CD4-positive, alpha-beta T cell (primary cell): ENCODE measurements at regions not wholly inside any gene's neighbourhood (a gene's known extent, or its start where the extent isn't known, plus 50 kb on each side); places are given as distances from the start of the nearest gene placed in this dataset.

Source experiments
- ATAC-seq: fragments of 200-7000 bp; cut with Tn5 transposase; one replicate; pipeline ENCODE4 v1.10.0; 2022; ENCODE audit warnings: mild to moderate bottlenecking; ENCODE audit not compliant: poor library complexity
- CTCF ChIA-PET: fragments of 350-600 bp; sonication (Branson Sonifier 250); formaldehyde crosslinking; loops from one replicate; lab custom pipeline; 2021; ENCODE audit warnings: antibody characterized with exemption, inconsistent platforms; lab: Charles Lee
- POLR2A ChIA-PET: fragments of 350-600 bp; sonication (Branson Sonifier 250); formaldehyde crosslinking; loops from one replicate; lab custom pipeline; 2021; ENCODE audit warnings: antibody characterized with exemption, inconsistent platforms; lab: Charles Lee
- DNase-seq, 14 experiments: peaks; one replicate each; pipeline ENCODE4 v3.0.0-alpha.2; 2013 to 2020; ENCODE audit warnings: mixed read lengths in 2 of 14
- H3K27ac ChIP-seq, 2 donors: one replicate each; pipeline versions ENCODE4 v1.5.1 to v1.7.0; 2013; ENCODE audit warnings: low read length in 2 of 2, low read depth in 1 of 2, mild to moderate bottlenecking in 1 of 2
- H3K27me3 ChIP-seq, 2 experiments: 1 replicate in 1 of 2; 2 replicates in 1 of 2; pipeline versions ENCODE4 v1.6.1 to v1.7.0; 2013; ENCODE audit warnings: low read length in 2 of 2, control low read depth in 1 of 2, mild to moderate bottlenecking in 1 of 2, moderate library complexity in 1 of 2; ENCODE audit not compliant: insufficient read depth in 2 of 2, control insufficient read depth in 1 of 2
- H3K36me3 ChIP-seq: one replicate; pipeline ENCODE4 v1.6.1; 2013; ENCODE audit warnings: low read length, control low read depth; ENCODE audit not compliant: insufficient read depth
- H3K4me1 ChIP-seq: one replicate; pipeline ENCODE4 v1.6.1; 2013; ENCODE audit warnings: low read length, control low read depth; ENCODE audit not compliant: insufficient read depth
- H3K4me3 ChIP-seq: one replicate; pipeline ENCODE4 v1.5.1; 2013; ENCODE audit warnings: mild to moderate bottlenecking, low read length, moderate library complexity
- H3K9me3 ChIP-seq, 2 experiments: 1 replicate in 1 of 2; 2 replicates in 1 of 2; pipeline versions ENCODE4 v1.6.1 to v1.7.0; 2013; ENCODE audit warnings: low read length in 2 of 2, mild to moderate bottlenecking in 2 of 2, control low read depth in 1 of 2, moderate library complexity in 1 of 2; ENCODE audit not compliant: control insufficient read depth in 1 of 2, insufficient read depth in 1 of 2
- H3K27ac Mint-ChIP-seq: one replicate; pipeline ENCODE4 v1.8.0; 2020; ENCODE audit warnings: mixed read lengths
- H3K27me3 Mint-ChIP-seq: one replicate; pipeline ENCODE4 v1.8.0; 2021; ENCODE audit warnings: mixed read lengths
- H3K36me3 Mint-ChIP-seq: one replicate; pipeline ENCODE4 v1.8.0; 2021; ENCODE audit warnings: low read depth, mixed read lengths
- H3K4me1 Mint-ChIP-seq: one replicate; pipeline ENCODE4 v1.8.0; 2021; ENCODE audit warnings: low read depth, mixed read lengths
- H3K4me3 Mint-ChIP-seq: one replicate; pipeline ENCODE4 v1.8.0; 2020; ENCODE audit warnings: mild to moderate bottlenecking, mixed read lengths
- H3K9me3 Mint-ChIP-seq: one replicate; pipeline ENCODE4 v1.8.0; 2020; ENCODE audit warnings: mixed read lengths
- CTCF ChIP-seq: fragments of 200-600 bp; IDR thresholded peaks from one replicate; pipeline ENCODE4 v1.8.0; 2022; ENCODE audit warnings: antibody characterized with exemption, mild to moderate bottlenecking
- intact Hi-C, 2 experiments: fragments of 100-400 bp; cut with DNase I in 1 of 2; cut with micrococcal nuclease in 1 of 2; formaldehyde crosslinking; loops; one replicate each; pipeline versions ENCODE4 v1.15.1 to v1.9.0; 2023 to 2025; cut with DNase I, micrococcal nuclease

DNA sequence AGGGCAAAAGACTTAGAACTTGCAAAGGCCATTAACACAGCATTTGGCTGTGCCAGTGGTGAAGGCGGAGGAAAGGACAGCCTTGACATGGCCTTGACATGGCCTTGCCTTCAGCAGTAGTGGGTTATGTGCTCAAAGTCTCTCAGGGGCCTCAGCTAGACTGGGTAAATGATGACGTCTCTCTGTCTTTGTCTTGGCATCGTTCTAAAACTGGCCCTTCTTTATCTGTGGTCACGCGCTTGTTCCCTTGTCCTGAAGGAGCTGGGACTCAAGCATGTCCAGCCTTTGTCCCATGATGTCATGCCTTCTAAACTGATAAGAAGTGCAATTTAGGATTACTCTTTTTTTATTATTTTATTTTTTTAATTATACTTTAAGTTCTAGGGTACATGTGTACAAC, 88.7 kb upstream of the ATP10B start:
- H3K9me3 Mint-ChIP-seq: peaks cover 2% of the 10 kb centered on the region
- H3K4me1 Mint-ChIP-seq: no peaks in the 10 kb centered on the region
- CTCF ChIA-PET: no interaction called here
- no peak for ATAC-seq
- H3K9me3 ChIP-seq: peaks cover 0 to 6% of the 10 kb centered on the region in 2 experiments
- no peaks in the 10 kb centered on the region for H3K27me3 Mint-ChIP-seq
- H3K4me1 ChIP-seq: no peaks in the 10 kb centered on the region
- DNase-seq: no peak
- H3K4me3 Mint-ChIP-seq: no peak overlapping the region
- H3K36me3 ChIP-seq: no peaks in the 10 kb centered on the region
- no peak overlapping the region for H3K27ac Mint-ChIP-seq
- intact Hi-C loops: no loop called here
- no peaks in the 10 kb centered on the region for H3K36me3 Mint-ChIP-seq
- H3K27ac ChIP-seq: no peak overlapping the region
- POLR2A ChIA-PET: no interaction called here
- H3K4me3 ChIP-seq: no peak overlapping the region
- no peak for TF ChIP-seq CTCF
- H3K27me3 ChIP-seq: no peaks in the 10 kb centered on the region

- Histone ChIP-seq H3K27me3 (no peaks in the 10 kb centered on the region), H3K4me1 (no peaks in the 10 kb centered on the region), H3K27ac (no peak overlapping the region), H3K9me3 (peaks cover 0 to 6% of the 10 kb centered on the region in 2 experiments), H3K36me3 (no peaks in the 10 kb centered on the region), H3K4me3 (no peak overlapping the region)
- TF ChIP-seq CTCF: no peak
- Mint-ChIP-seq H3K36me3 (no peaks in the 10 kb centered on the region), H3K27me3 (no peaks in the 10 kb centered on the region), H3K4me1 (no peaks in the 10 kb centered on the region), H3K4me3 (no peak overlapping the region), H3K9me3 (no peaks in the 10 kb centered on the region), H3K27ac (no peak overlapping the region)
- intact Hi-C loops: no loop called here
- ATAC-seq (no peak), DNase-seq (no peak)
- CTCF ChIA-PET: no interaction called here
- POLR2A ChIA-PET: no interaction called here
These were observed 86.5 kb upstream of the ATP10B start for GRCh38 chr5:160938532-160938931.

GRCh38 chr5:160937570-160937969, 85.6 kb upstream of the ATP10B start:
- H3K9me3 ChIP-seq: peaks cover 0 to 6% of the 10 kb centered on the region in 2 experiments
- Mint-ChIP-seq H3K4me1 (no peaks in the 10 kb centered on the region), H3K4me3 (no peak overlapping the region), H3K27me3 (no peaks in the 10 kb centered on the region), H3K36me3 (no peaks in the 10 kb centered on the region), H3K27ac (no peak overlapping the region), H3K9me3 (no peaks in the 10 kb centered on the region)
- no peak for TF ChIP-seq CTCF
- H3K4me1 ChIP-seq: no peaks in the 10 kb centered on the region
- intact Hi-C loops: no loop called here
- POLR2A ChIA-PET: no interaction called here
- no peaks in the 10 kb centered on the region for H3K27me3 ChIP-seq
- ATAC-seq (no peak), DNase-seq (no peak)
- no peaks in the 10 kb centered on the region for H3K36me3 ChIP-seq
- no peak overlapping the region for H3K27ac ChIP-seq
- H3K4me3 ChIP-seq: no peak overlapping the region
- CTCF ChIA-PET: no interaction called here
